Colonic mucosa (tissue), 4 donors: ENCODE measurements at regions not wholly inside any gene's neighbourhood (a gene's known extent, or its start where the extent isn't known, plus 50 kb on each side); places are given as distances from the start of the nearest gene placed in this dataset.

ENCODE experiments used
- DNase-seq: peaks from one replicate; pipeline ENCODE4 v3.0.0-alpha.2; 2020
- H3K27ac ChIP-seq: fragments of 200-600 bp; one replicate; pipeline ENCODE4 v1.8.0; 2021
- H3K27me3 ChIP-seq: fragments of 200-600 bp; one replicate; pipeline ENCODE4 v1.8.0; 2021
- H3K36me3 ChIP-seq: fragments of 200-600 bp; one replicate; pipeline ENCODE4 v1.8.0; 2021
- H3K4me1 ChIP-seq: fragments of 200-600 bp; one replicate; pipeline ENCODE4 v1.8.0; 2021; ENCODE audit warnings: mild to moderate bottlenecking
- H3K4me3 ChIP-seq: fragments of 200-600 bp; one replicate; pipeline ENCODE4 v1.8.0; 2021
- H3K9ac ChIP-seq, 2 donors: one replicate each; pipeline ENCODE4 v1.7.0; 2013; ENCODE audit warnings: control low read depth in 2 of 2, low read depth in 2 of 2, low read length in 2 of 2
- H3K9me3 ChIP-seq: fragments of 200-600 bp; one replicate; pipeline ENCODE4 v1.8.0; 2021
- CTCF ChIP-seq: fragments of 200-600 bp; IDR thresholded peaks from one replicate; pipeline ENCODE4 v1.8.0; 2022; ENCODE audit warnings: antibody characterized with exemption, mild to moderate bottlenecking
- intact Hi-C: fragments of 100-400 bp; cut with DNase I; formaldehyde crosslinking; loops from one replicate; pipeline ENCODE4 v1.14.1; 2022
- donor health status: healthy.
- donor health status: DM: no; HTN: no; CAD: no.
- donor health status: DM: no; HTN: no; CAD: no.

GRCh38 chr2:134080386-134081089, 173.3 kb upstream of the MGAT5 start:
- no peaks in the 10 kb centered on the region for H3K9me3 ChIP-seq
- H3K9ac ChIP-seq = no peak overlapping the region
- no peak for DNase-seq
- H3K27ac ChIP-seq = no peak overlapping the region
- H3K4me3 ChIP-seq = no peak overlapping the region
- intact Hi-C loops = no loop called here
- H3K4me1 ChIP-seq = no peaks in the 10 kb centered on the region
- H3K36me3 ChIP-seq = no peaks in the 10 kb centered on the region
- no peaks in the 10 kb centered on the region for H3K27me3 ChIP-seq
- no peak for TF ChIP-seq CTCF

GRCh38 chr2:134081238-134081938, 172.5 kb upstream of the MGAT5 start:
- Histone ChIP-seq H3K27ac (no peak overlapping the region), H3K4me3 (no peak overlapping the region), H3K27me3 (no peaks in the 10 kb centered on the region), H3K4me1 (no peaks in the 10 kb centered on the region), H3K9me3 (no peaks in the 10 kb centered on the region), H3K36me3 (no peaks in the 10 kb centered on the region), H3K9ac (no peak overlapping the region)
- intact Hi-C loops = no loop called here
- no peak for DNase-seq
- TF ChIP-seq CTCF = no peak

- no peak overlapping the region for H3K27ac ChIP-seq
- no peaks in the 10 kb centered on the region for H3K27me3 ChIP-seq
- DNase-seq = no peak
- no peaks in the 10 kb centered on the region for H3K4me1 ChIP-seq
- TF ChIP-seq CTCF = no peak
- no peaks in the 10 kb centered on the region for H3K36me3 ChIP-seq
- no peaks in the 10 kb centered on the region for H3K9me3 ChIP-seq
- no peak overlapping the region for H3K9ac ChIP-seq
- intact Hi-C loops = no loop called here
- no peak overlapping the region for H3K4me3 ChIP-seq
These were observed 170.3 kb upstream of the MGAT5 start for GRCh38 chr2:134083548-134083947.

GRCh38 chr2:134086594-134087219, 167.2 kb upstream of the MGAT5 start:
- DNase-seq = no peak
- Histone ChIP-seq H3K27ac (no peak overlapping the region), H3K4me3 (no peak overlapping the region), H3K9ac (no peak overlapping the region), H3K9me3 (no peaks in the 10 kb centered on the region), H3K36me3 (no peaks in the 10 kb centered on the region), H3K27me3 (no peaks in the 10 kb centered on the region), H3K4me1 (no peaks in the 10 kb centered on the region)
- no peak for TF ChIP-seq CTCF
- intact Hi-C loops = no loop called here

GRCh38 chr2:134087371-134087921, 166.4 kb upstream of the MGAT5 start:
- no peaks in the 10 kb centered on the region for H3K36me3 ChIP-seq
- no peaks in the 10 kb centered on the region for H3K9me3 ChIP-seq
- H3K9ac ChIP-seq = no peak overlapping the region
- H3K27me3 ChIP-seq = no peaks in the 10 kb centered on the region
- H3K4me3 ChIP-seq = no peak overlapping the region
- H3K4me1 ChIP-seq = no peaks in the 10 kb centered on the region
- no peak overlapping the region for H3K27ac ChIP-seq
- no peak for TF ChIP-seq CTCF
- DNase-seq = no peak
- intact Hi-C loops = no loop called here
